LNCaP clone FGC (cell line): ENCODE measurements at regions not wholly inside any gene's neighbourhood (a gene's known extent, or its start where the extent isn't known, plus 50 kb on each side); places are given as distances from the start of the nearest gene placed in this dataset.

ENCODE experiments used
- DNase-seq: peaks from one replicate; pipeline ENCODE4 v3.0.0-alpha.2; 2011; ENCODE audit warnings: low read depth
- H3K4me3 ChIP-seq: 2 replicates; pipeline ENCODE4 v1.5.1; 2011; ENCODE audit warnings: mild to moderate bottlenecking, low read depth, low read length, control low read depth
- CTCF ChIP-seq: IDR thresholded peaks from 2 replicates; pipeline ENCODE4 v1.5.1; 2012; ENCODE audit warnings: mild to moderate bottlenecking; ENCODE audit not compliant: control insufficient read depth, insufficient read depth; ENCODE audit errors: extremely low read depth

- TF ChIP-seq CTCF: no peak
- H3K4me3 ChIP-seq: no peak overlapping the region
- peak; percentile 25 for DNase-seq
Measured at GRCh38 chr15:54839379-54839778, 357.4 kb downstream of the RSL24D1 start.

- TF ChIP-seq CTCF: no peak
Measured at GRCh38 chr15:54836052-54836795, 360.5 kb downstream of the RSL24D1 start.

GRCh38 chr15:54829821-54830220 is 366.9 kb downstream of the RSL24D1 start:
- no peak overlapping the region for H3K4me3 ChIP-seq
- no peak for TF ChIP-seq CTCF
- no peak for DNase-seq

More at GRCh38 chr15:54836052-54836795, 360.5 kb downstream of the RSL24D1 start:
- no peak for DNase-seq
- no peak overlapping the region for H3K4me3 ChIP-seq

- no peak for DNase-seq
- no peak for TF ChIP-seq CTCF
- H3K4me3 ChIP-seq: no peak overlapping the region
Measured at GRCh38 chr15:54820811-54821210, 375.9 kb downstream of the RSL24D1 start.

- no peak for DNase-seq
- H3K4me3 ChIP-seq: no peak overlapping the region
- TF ChIP-seq CTCF: no peak
Measured at GRCh38 chr15:54820098-54820497, 376.6 kb downstream of the RSL24D1 start.

GRCh38 chr15:54816401-54816800 is 380.3 kb downstream of the RSL24D1 start:
- no peak overlapping the region for H3K4me3 ChIP-seq
- no peak for DNase-seq
- no peak for TF ChIP-seq CTCF

- no peak for TF ChIP-seq CTCF
- DNase-seq: no peak
Measured at GRCh38 chr15:54815556-54815955, 381.2 kb downstream of the RSL24D1 start.

More at GRCh38 chr15:54815556-54815955, 381.2 kb downstream of the RSL24D1 start:
- H3K4me3 ChIP-seq: no peak overlapping the region
